Tibial nerve (tissue), 4 donors: ENCODE measurements at regions not wholly inside any gene's neighbourhood (a gene's known extent, or its start where the extent isn't known, plus 50 kb on each side); places are given as distances from the start of the nearest gene placed in this dataset.

Experiments
- CTCF ChIP-seq, 5 experiments: fragments of 200-600 bp in 3 of 5; fragments of 450-650 bp in 2 of 5; sonication (generic) in 3 of 5; IDR thresholded peaks; one replicate each; pipeline ENCODE4 v1.5.1; 2016 to 2019; ENCODE audit warnings: antibody characterized with exemption in 5 of 5, mild to moderate bottlenecking in 3 of 5, moderate library complexity in 2 of 5
- EP300 ChIP-seq, 2 donors: sonication (generic); formaldehyde crosslinking; IDR thresholded peaks; one replicate each; pipeline ENCODE4 v1.6.1; 2017; ENCODE audit warnings: antibody characterized with exemption in 2 of 2, mild to moderate bottlenecking in 1 of 2
- POLR2A ChIP-seq, 2 donors: fragments of 450-650 bp; IDR thresholded peaks; one replicate each; pipeline ENCODE4 v1.6.1; 2017; ENCODE audit warnings: antibody characterized with exemption in 2 of 2, mild to moderate bottlenecking in 2 of 2, moderate library complexity in 2 of 2

- TF ChIP-seq EP300 (IDR thresholded peaks at IDR 0.05) (no peak), CTCF (IDR thresholded peaks at IDR 0.05) (no peak), POLR2A (IDR thresholded peaks at IDR 0.05) (no peak)
Measured at GRCh38 chr3:118067439-118067838, 967.2 kb downstream of the IGSF11 start.
